Non-pigmented ciliary epithelial cell (primary cell): ENCODE measurements at regions not wholly inside any gene's neighbourhood (a gene's known extent, or its start where the extent isn't known, plus 50 kb on each side); places are given as distances from the start of the nearest gene placed in this dataset.
"Not testable (repeated sequence)": the region's sequence is repeated elsewhere in the genome, so short reads cannot be mapped to it uniquely, and the experiment has no call there.

Experiments
- DNase-seq: peaks from one replicate; pipeline ENCODE4 v3.0.0-alpha.2; 2010; ENCODE audit warnings: low read depth

DNA sequence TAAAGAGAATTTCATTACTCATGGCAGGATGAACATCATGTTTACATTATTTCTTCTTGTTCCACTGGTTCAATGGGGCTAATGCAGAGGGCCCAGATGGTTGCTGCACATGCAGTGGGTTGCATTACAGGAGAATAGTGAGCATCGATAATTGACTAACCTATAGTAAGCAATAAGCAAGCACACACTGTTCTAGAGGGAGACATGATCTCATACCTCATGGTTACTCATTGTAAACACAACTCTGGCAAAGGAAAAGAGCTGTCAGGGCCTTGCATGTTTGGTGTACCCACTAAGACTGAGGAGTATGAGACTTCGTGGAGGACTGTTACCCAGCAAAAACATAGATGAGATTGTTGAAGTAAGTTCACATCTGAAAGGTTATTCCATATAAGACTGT lies 885.6 kb upstream of the VRK2 start:
- DNase-seq, result peak; percentile 64

DNA sequence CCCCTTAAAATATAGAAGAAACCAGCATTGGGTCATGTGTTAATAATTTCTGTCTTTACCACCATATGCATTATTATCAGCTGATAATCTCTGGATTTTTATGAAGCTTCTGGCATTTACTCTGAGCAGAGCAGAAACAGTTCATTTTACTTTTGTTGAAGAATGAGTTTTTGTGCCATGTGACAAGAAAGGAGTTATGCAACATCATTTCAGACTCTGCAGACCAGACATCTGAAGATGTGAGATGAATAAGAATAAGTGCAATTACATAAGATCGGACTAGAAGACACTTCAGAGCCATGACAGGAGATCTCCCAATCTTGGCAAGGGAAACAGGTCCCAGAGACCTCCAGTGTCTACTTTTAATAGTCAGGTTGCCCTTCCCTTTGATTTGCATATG lies 869.4 kb upstream of the VRK2 start:
- no peak for DNase-seq

GRCh38 chr2:57180042-57180567 lies 866.5 kb upstream of the VRK2 start:
- DNase-seq, result peak; percentile 76

DNA sequence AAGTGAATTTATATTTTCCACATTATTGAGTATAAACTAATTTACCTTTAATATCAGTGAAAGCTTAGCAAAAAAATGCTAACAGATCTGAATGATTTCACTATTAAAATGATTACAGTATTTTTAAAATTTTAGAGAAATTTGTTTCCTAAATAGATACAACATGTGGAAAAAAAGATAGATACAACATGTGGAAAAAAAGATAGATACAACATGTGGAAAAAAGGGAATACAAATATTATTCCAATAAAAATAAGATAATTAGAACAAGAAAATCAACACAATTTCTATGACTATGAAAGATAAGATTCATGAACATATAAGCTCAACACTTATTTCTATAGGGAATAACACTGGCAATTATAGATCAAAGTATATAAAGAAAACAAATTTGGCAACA lies 865.9 kb upstream of the VRK2 start:
- DNase-seq, result no peak

GRCh38 chr2:57181315-57182038 lies 865.1 kb upstream of the VRK2 start:
- DNase-seq, result no peak

- no peak for DNase-seq
Observed at GRCh38 chr2:57182916-57183315, 863.7 kb upstream of the VRK2 start.

- DNase-seq, result no peak
Observed at GRCh38 chr2:57185568-57185967, 861.0 kb upstream of the VRK2 start.

GRCh38 chr2:57190007-57190406 lies 856.6 kb upstream of the VRK2 start:
- DNase-seq, result no peak

DNA sequence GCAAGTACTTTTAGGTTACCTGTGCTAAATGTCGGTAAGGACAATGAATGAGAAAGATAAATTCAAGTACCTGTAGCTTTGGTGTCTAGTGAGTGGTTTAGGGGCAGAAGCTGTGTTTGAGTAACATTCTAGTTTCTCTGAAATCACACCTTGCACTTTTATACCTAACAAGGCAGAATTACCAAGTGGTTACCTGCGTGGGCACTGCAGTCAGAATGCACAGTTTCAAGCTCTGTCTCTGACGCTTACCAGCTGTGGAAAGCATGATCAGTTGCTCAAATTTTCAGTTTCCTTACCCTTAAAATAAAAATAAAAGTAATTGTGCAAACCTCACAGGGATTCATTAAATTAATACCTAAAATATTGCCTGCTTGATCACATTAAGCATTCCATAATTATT lies 846.9 kb upstream of the VRK2 start:
- DNase-seq, result no peak

GRCh38 chr2:57204364-57204763 lies 842.2 kb upstream of the VRK2 start:
- DNase-seq, result no peak

GRCh38 chr2:57205241-57205640 lies 841.4 kb upstream of the VRK2 start:
- no peak for DNase-seq

DNA sequence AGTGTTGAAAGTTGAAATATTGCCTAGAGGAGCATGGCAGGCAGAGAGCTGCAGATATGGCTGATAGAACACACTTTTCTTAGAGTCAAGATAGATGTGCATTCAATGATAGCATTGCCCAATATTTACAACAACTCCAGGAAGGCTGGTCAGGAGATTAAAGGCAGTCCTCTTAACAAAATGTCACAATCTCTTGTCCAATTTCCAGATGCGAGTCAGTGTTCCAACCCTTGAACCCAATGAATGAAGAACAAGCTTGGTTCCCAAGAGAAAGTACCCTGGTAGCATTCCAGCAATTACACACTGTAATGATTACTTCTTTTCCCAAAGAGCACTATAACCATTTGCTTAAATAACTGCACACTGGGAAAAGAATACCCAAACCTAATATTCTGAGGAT lies 839.4 kb upstream of the VRK2 start:
- no peak for DNase-seq

DNA sequence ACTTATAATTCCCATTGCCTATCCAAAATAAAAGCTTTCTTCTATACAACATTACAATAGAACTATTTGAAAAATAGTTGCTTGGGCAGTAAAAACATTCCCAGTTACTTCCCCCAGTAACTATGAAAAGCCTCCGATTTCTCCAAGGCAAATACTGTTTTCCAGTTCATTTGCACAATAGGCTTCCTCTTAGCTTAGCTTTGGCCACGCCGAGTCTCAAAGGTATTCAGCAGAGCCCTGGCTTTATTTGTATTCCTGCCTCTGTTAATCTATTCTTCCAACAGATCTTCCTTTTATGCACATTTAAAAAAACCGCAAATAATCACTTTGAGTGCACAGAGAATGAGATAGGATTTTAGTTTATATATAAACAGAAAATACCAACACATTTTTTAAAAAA lies 836.8 kb upstream of the VRK2 start:
- no peak for DNase-seq

- DNase-seq, result no peak
Observed at GRCh38 chr2:57210855-57211254, 835.8 kb upstream of the VRK2 start.

GRCh38 chr2:57217013-57217412 lies 829.6 kb upstream of the VRK2 start:
- DNase-seq, result no peak

DNA sequence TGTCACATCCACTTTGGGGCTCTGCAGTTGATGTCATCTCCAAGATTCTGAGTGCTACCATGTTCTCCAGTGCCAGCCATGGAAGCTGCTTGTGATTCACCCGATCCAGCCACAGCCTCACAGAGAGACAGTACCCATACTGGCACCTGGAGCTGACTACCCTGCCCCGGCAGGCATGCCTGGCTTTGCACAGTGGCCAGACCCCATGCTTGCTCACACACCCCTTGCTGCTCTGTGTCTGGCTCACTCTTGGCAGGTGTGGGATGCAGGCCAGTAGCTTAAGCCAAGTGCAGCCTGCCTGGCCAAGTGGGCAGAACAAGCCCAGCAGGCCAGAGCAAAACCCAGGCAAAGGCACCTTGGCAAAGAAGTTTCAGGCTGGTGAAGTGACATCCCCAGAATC lies 828.4 kb upstream of the VRK2 start:
- DNase-seq, result no peak

DNA sequence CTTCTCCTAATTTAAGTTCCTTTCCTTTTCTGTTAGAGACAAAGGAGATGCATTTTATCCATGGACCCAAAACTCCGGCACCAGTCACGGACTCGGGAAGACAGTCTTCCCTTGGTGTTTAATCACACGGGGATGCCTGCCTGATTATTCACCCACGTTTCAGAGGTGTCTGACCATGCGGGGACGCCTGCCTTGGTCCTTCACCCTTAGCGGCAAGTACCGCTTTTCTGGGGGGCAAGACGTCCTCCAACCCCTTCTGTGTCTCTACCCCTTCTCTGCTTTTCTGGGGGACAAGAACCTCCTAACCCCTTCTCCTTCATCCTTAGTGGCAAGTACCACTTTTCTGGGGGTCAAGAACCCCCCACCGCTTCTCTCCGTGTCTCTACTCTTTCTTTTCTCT lies 816.9 kb upstream of the VRK2 start:
- not testable (repeated sequence) for DNase-seq

DNA sequence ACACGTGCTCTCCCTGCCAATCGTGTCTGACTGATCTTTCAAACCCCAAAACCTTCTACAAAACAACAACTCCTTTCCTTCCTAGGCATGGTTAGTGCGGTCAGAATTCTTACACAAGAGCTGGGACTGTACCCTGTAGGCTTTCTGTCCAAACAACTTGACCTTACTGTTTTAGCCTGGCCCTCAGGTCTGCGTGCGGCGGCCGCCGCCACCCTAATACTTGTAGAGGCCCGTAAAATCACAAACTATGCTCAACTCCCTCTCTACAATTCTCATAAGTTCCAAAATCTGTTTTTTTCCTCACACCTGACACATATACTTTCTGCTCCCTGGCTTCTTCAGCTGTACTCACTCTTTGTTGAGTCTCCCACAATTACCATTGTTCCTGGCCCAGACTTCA lies 814.3 kb upstream of the VRK2 start:
- DNase-seq, result not testable (repeated sequence)

DNA sequence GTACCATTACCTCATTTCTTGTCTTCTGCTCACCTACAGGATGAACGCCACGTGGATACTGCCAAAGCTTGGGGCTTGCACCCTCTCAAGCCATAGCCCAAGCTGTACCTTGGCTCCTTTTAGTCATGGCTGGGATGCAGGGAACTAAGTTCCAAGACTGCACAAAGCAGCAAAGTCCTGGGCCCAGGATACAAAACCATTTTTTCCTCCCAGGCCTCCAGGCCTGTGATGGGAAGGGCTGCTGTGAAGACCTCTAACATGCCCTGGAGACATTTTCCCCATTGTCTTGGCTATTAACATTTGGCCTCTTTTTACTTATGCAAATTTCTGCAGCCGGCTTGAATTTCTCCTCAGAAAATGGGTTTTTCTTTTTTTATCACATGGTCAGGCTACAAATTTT lies 795.1 kb upstream of the VRK2 start:
- not testable (repeated sequence) for DNase-seq

DNA sequence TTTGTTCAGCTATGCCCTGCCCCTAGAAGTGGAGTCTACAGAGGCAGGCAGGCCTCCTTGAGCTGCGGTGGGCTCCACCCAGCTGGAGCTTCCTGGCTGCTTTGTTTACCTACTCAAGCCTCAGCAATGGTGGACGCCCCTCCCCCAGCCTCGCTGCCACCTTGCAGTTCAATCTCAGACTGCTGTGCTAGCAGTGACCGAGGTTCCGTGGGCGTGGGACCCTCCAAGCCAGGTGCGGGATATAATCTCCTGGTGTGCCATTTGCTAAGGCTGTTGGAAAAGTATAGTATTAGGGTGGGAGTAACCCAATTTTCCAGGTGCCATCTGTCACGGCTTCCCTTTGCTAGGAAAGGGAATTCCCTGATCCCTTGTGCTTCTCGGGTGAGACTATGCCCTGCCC lies 770.2 kb upstream of the VRK2 start:
- DNase-seq, result not testable (repeated sequence)

- no peak for DNase-seq
Observed at GRCh38 chr2:57278451-57278850, 768.2 kb upstream of the VRK2 start.

GRCh38 chr2:57291209-57291608 lies 755.4 kb upstream of the VRK2 start:
- DNase-seq, result no peak

DNA sequence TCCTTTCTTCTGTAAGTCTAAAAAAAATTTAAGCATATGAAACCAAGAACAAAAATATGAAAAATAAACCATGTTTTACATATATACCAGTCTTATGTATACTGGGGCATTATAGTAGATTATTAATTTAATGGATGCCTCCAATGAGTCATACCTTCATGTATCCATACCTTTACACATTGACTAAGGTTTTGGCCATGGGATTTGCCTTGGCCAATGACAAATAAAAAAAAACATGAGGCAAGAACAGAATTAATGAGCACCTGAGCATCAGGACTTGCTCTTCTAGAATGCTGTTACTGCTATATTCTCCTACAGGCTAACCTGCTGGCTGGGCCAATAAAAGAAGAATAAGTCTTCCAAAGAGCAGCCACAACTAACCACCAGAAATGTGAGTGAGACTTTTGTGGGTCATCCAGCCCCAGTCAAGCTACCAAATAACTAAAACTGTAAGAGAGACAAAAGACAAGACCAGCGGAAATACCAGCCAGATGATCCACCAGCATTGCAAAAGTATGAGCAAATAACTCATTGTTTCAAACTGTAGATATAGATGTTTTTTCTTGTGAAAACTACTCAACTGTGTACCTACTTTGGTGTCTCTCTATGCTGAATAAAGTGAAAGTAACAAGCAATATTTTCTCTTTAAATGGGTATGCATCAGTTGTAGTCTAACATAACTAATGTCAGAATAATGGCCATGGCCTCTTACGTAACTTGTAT lies 749.6 kb upstream of the VRK2 start:
- DNase-seq, result no peak

- no peak for DNase-seq
Observed at GRCh38 chr2:57313678-57314077, 732.9 kb upstream of the VRK2 start.
